OCI-LY7 (cell line): ENCODE measurements at regions not wholly inside any gene's neighbourhood (a gene's known extent, or its start where the extent isn't known, plus 50 kb on each side); places are given as distances from the start of the nearest gene placed in this dataset.

Experiments used
- CTCF ChIP-seq: fragments of 200-600 bp; sonication (generic); conservative IDR thresholded peaks from 2 replicates; pipeline ENCODE4 v1.5.1; 2014; ENCODE audit warnings: mild to moderate bottlenecking, antibody characterized with exemption, low read length, moderate library complexity, mixed read lengths
- EZH2phosphoT487 ChIP-seq: fragments of 200-600 bp; sonication (generic); IDR thresholded peaks from 2 replicates; pipeline ENCODE4 v1.6.1; 2018; ENCODE audit warnings: low read depth, borderline replicate concordance, mild to moderate bottlenecking, mixed run types, antibody characterized with exemption, low read length, moderate library complexity, mixed read lengths

- TF ChIP-seq EZH2phosphoT487 (no peak), CTCF (no peak)
These were observed 89.2 kb upstream of the BMPER start for GRCh38 chr7:33816106-33816505.
